ENCODE measurements at regions not wholly inside any gene's neighbourhood (a gene's known extent, or its start where the extent isn't known, plus 50 kb on each side); places are given as distances from the start of the nearest gene placed in this dataset.

DNA sequence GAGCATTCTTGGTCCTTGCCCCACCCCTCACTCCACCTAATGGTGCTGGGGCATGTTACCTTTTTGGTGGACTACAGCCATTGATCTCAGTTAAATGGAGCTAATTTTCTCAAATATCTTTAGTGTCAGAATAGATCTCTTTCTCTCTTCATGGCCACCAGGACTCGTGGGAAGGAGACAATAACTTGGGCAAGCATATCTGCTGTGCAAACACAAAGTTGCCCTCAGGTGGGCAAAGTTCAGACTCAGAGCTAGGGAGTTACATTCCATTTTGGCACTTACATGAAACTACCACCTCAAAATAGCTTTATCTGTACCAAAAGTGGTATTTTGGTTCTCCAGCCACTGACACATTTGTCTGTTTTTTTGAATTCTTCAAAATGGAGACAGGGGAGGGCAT, 671.9 kb upstream of the KLF4 start:
- H3K4me3 ChIP-seq (ENCODE audit: low read depth, low read length), result no peak overlapping the region
- TF ChIP-seq, protein P1, sequence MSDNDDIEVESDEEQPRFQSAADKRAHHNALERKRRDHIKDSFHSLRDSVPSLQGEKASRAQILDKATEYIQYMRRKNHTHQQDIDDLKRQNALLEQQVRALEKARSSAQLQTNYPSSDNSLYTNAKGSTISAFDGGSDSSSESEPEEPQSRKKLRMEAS (IDR thresholded peaks at IDR 0.05; ENCODE audit: low read depth, low read length), result no peak
- TF ChIP-seq, protein P2, sequence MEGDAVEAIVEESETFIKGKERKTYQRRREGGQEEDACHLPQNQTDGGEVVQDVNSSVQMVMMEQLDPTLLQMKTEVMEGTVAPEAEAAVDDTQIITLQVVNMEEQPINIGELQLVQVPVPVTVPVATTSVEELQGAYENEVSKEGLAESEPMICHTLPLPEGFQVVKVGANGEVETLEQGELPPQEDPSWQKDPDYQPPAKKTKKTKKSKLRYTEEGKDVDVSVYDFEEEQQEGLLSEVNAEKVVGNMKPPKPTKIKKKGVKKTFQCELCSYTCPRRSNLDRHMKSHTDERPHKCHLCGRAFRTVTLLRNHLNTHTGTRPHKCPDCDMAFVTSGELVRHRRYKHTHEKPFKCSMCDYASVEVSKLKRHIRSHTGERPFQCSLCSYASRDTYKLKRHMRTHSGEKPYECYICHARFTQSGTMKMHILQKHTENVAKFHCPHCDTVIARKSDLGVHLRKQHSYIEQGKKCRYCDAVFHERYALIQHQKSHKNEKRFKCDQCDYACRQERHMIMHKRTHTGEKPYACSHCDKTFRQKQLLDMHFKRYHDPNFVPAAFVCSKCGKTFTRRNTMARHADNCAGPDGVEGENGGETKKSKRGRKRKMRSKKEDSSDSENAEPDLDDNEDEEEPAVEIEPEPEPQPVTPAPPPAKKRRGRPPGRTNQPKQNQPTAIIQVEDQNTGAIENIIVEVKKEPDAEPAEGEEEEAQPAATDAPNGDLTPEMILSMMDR (IDR thresholded peaks at IDR 0.05; ENCODE audit: low read depth, low read length), result no peak
- no peak for TF ChIP-seq MYC (IDR thresholded peaks at IDR 0.05; ENCODE audit: low read depth, low read length)
- TF ChIP-seq POLR2A (IDR thresholded peaks at IDR 0.05; ENCODE audit: extremely low read depth, insufficient read length), result no peak
- DNase-seq (ENCODE audit: low read depth), result no peak

DNA sequence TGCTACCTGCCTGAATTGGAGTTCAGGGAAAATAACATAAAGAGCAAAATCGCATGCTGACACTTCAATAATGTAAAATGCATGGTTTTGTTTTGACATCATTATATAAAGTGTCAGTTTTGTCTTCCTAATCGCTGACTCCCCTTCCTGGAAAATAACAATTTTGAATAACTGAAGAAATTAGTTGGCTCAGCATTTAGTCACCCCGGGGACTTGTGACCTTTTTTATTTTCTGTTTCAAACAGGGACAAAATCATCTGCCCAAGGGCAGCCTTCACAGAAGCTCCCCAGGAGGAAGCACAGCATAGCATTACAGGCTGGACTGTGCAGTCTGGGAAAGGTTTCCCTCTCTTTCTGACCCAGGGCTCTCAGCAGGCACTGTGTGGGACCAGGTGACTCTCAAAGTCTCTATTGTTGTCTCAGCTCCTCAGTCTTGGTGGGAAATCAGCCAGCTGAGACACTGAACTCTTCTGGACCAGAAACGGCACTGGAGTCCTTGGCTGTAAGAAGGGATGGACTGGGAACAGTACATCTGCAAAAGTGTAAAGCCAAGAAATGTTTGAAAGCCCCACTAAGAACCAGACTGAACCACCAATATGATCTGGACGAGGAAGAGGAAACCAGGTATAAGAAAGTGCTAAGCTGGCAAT, 671.3 kb upstream of the KLF4 start:
- no peak overlapping the region for H3K4me3 ChIP-seq (ENCODE audit: low read depth, low read length)
- DNase-seq (ENCODE audit: low read depth), result no peak
- TF ChIP-seq, protein P2 (IDR thresholded peaks at IDR 0.05; ENCODE audit: low read depth, low read length), result no peak
- TF ChIP-seq, protein P1 (IDR thresholded peaks at IDR 0.05; ENCODE audit: low read depth, low read length), result no peak
- TF ChIP-seq MYC (IDR thresholded peaks at IDR 0.05; ENCODE audit: low read depth, low read length) (no peak), POLR2A (IDR thresholded peaks at IDR 0.05; ENCODE audit: extremely low read depth, insufficient read length) (no peak)

DNA sequence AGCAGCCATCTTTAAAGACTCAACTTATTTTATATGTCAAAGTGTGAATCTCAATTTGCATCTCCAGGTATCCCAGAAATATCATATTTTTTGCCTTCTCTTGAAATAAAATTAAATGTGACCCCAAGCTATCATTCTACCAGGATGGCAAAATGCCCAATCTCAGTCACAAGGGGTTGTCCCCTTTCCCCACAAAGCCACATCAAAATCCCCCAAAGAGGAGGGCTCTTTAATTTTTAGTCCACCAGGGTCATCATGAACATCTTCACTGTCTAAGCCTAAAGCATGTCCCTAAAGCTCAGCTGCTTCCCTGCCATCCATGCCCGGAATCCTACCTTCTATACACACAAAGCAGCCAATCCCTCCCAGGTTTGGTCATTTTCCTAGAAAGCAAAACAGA, 670.5 kb upstream of the KLF4 start:
- H3K4me3 ChIP-seq (ENCODE audit: low read depth, low read length), result no peak overlapping the region
- no peak for DNase-seq (ENCODE audit: low read depth)
- TF ChIP-seq MYC (IDR thresholded peaks at IDR 0.05; ENCODE audit: low read depth, low read length) (no peak), POLR2A (IDR thresholded peaks at IDR 0.05; ENCODE audit: extremely low read depth, insufficient read length) (no peak)
- TF ChIP-seq, protein P2 (IDR thresholded peaks at IDR 0.05; ENCODE audit: low read depth, low read length), result no peak
- TF ChIP-seq, protein P1 (IDR thresholded peaks at IDR 0.05; ENCODE audit: low read depth, low read length), result no peak

DNA sequence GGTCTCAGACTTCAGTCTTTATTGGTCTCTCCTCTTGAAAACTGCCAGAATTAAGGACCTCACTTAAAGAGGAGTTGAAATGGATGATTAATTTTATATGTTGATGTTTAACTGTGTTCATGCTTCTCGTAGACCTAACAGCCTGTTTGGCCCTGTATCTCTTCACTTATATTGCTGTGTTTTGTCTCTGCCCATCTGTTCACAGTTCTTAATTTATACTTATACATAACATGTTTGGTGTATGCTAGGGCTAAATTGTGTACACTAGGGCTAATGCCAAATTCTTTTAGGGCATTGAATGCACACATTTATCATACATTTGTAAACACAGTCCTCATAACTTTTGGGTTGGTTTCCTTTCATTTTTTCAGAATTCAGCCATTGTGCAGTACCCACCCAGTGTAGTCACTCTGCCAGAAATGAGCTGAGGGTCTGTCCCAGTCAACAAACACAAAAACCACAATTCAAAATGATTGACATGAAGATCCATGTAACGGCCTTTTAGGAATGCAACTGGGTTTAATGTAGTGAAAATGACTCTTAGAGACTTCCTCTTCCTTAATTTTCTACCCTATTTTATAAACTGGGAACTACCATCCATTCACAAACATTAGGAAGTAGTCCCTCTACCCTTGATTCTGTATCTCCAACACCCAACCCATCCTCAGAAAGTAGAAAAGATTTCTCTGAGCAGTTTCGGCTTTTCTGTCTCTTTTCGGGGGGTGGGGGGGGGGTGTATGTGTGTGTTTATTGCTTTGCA, 668.8 kb upstream of the KLF4 start:
- TF ChIP-seq, protein P2 (IDR thresholded peaks at IDR 0.05; ENCODE audit: low read depth, low read length), result no peak
- TF ChIP-seq, protein P1 (IDR thresholded peaks at IDR 0.05; ENCODE audit: low read depth, low read length), result no peak
- no peak for TF ChIP-seq POLR2A (IDR thresholded peaks at IDR 0.05; ENCODE audit: extremely low read depth, insufficient read length)
- no peak for TF ChIP-seq MYC (IDR thresholded peaks at IDR 0.05; ENCODE audit: low read depth, low read length)
- DNase-seq (ENCODE audit: low read depth), result no peak
- H3K4me3 ChIP-seq (ENCODE audit: low read depth, low read length), result no peak overlapping the region

DNA sequence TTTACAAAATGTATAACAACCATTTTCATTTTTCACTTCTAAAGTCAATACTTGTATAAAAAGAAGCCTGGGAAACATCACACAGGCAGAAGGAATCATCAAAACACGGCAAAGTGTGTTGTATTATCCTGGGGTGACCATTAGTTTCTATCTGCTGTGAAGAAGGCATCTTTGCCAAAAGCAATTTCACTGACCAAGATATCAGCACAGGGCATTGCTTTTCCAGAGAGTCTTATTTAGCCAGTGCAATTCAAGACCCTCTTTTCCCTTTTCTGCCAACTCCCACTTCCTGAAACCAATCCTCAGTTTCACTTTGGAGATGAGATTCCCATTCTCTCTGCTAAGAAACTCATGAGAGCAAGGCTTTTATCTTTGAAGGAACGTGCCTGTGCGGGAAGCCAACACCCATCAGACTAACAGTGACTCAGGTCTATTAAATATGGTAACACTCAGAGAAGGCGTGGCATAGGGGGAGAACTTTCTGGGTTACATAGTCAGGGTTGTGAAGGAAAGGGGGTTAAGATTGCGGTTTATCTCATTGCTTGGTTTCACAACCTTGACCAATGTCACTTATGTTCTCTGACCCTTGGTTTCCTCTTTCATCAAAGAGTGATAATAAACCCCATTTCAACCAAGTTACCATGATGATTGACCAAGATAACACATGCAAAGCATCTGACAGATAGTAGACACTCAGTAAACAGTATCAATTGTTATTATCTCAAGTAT, 666.9 kb upstream of the KLF4 start:
- TF ChIP-seq MYC (IDR thresholded peaks at IDR 0.05; ENCODE audit: low read depth, low read length) (no peak; the same call in 1 of the 2 replicates), POLR2A (IDR thresholded peaks at IDR 0.05; ENCODE audit: extremely low read depth, insufficient read length) (no peak)
- TF ChIP-seq, protein P1 (IDR thresholded peaks at IDR 0.05; ENCODE audit: low read depth, low read length), result peak; percentile 53; the same call in 1 of the 2 replicates
- TF ChIP-seq, protein P2 (IDR thresholded peaks at IDR 0.05; ENCODE audit: low read depth, low read length), result no peak
- no peak overlapping the region for H3K4me3 ChIP-seq (ENCODE audit: low read depth, low read length)
- DNase-seq (ENCODE audit: low read depth), result peak; percentile 96
